Motor neuron (in vitro differentiated cells): ENCODE measurements at regions not wholly inside any gene's neighbourhood (a gene's known extent, or its start where the extent isn't known, plus 50 kb on each side); places are given as distances from the start of the nearest gene placed in this dataset.
"Not testable (repeated sequence)": the region's sequence is repeated elsewhere in the genome, so short reads cannot be mapped to it uniquely, and the experiment has no call there.

Experiments used
- ATAC-seq, 8 experiments: fragments of 200-7000 bp; cut with Tn5 transposase; replicated peaks in 6 of 8; 2 replicates each; pipeline ENCODE4 v1.8.0; 2021; ENCODE audit warnings: mild to moderate bottlenecking in 8 of 8, moderate library complexity in 8 of 8
- H3K27ac ChIP-seq, 2 donors: fragments of 250-450 bp; sonication (Bioruptor Pico); 2 replicates each; pipeline ENCODE4 v1.9.0; 2021; ENCODE audit warnings: antibody characterized with exemption in 2 of 2, mild to moderate bottlenecking in 2 of 2, moderate library complexity in 1 of 2
- H3K4me1 ChIP-seq, 2 donors: fragments of 250-450 bp; sonication (Bioruptor Pico); replicated peaks in 1 of 2; 2 replicates each; pipeline ENCODE4 v1.6.1; 2021; ENCODE audit warnings: antibody characterized with exemption in 2 of 2, mild to moderate bottlenecking in 2 of 2, moderate library complexity in 1 of 2
- H3K4me3 ChIP-seq, 5 donors: fragments of 250-450 bp; sonication (Bioruptor Pico); 2 replicates each; pipeline ENCODE4 v1.9.0; 2021; ENCODE audit warnings: antibody characterized with exemption in 5 of 5, mild to moderate bottlenecking in 5 of 5, moderate library complexity in 4 of 5
- WGBS, 10 experiments: fragments of 450-650 bp; shearing (Covaris generic); methylation state at CpG; one replicate each; pipeline ENCODE4 v1.0.0; 2022; 5-methylcytosine and 5-hydroxymethylcytosine counted together
- in situ Hi-C, 9 experiments: fragments of 400-800 bp; cut with MboI; loops; one replicate each; pipeline ENCODE4 v1.15.0; 2021; ENCODE audit warnings: low sequenced_read_pairs in 9 of 9, low pct_unique_long_range_greater_than_20kb in 2 of 9; ENCODE audit not compliant: unreplicated experiment in 9 of 9

DNA sequence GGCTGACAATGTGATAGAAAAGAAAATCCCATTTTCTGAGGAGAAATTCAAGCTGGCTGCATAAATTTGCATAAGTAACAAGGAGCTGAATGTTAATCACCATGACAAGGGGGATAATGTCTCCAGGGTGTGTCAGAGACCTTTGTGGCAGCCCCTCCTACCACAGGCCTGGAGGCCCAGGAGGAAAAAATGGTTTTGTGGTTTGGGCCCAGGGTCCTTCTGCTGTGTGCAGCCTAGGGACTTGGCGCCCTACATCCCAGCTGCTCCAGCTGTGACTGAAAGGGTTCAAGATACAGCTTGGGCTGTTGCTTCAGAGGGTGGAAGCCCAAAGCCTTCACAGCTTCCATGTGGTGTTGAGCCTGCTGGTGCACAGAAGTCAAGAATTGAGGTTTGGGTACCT, 261.8 kb downstream of the RFPL4B start:
- WGBS, 10 experiments, result 80 to 100% (median 83%) methylated on average over 1 of the region's 1 CpG; no CpG with 5 or more reads in 5 of the 10 experiments
- H3K4me3 ChIP-seq, H3K4me1 ChIP-seq, in situ Hi-C loops, H3K27ac ChIP-seq, ATAC-seq: not testable (repeated sequence)

- H3K4me3 ChIP-seq, result no peak overlapping the region
- H3K4me1 ChIP-seq, result peaks cover 0 to under 1% of the 10 kb centered on the region in 2 donors
- H3K27ac ChIP-seq, result no peak overlapping the region
- 20 to 93% (median 31%) methylated on average over 2 of the region's 2 CpGs; no CpG with 5 or more reads in 3 of the 10 experiments for WGBS, 10 experiments
- in situ Hi-C loops, result no loop called here
- peak in 2 of 8 experiments; percentile 64 to 74 for ATAC-seq
Observed at GRCh38 chr6:112613410-112613809, 266.3 kb downstream of the RFPL4B start.

DNA sequence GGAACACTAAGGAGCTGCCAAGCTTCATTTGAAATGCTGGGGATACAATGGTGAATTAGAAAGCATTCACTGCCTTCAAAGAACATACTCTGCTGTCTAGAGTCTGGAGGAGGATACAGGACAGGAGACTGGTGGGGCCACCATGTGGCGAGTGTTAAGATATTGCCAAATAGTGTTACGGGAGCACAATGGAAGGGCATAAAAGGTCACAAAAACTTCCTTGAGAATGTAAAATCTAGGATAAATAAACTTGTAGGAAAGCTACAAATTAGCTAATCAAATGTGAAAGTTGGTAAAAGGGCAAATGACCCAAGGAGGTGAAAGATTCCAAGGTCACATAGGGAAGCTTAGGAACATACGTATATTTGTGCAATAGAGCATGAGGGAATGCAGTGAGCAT, 271.7 kb downstream of the RFPL4B start:
- WGBS, 10 experiments, result 33 to 87% (median 64%) methylated on average over 1 to 3 of the region's 3 CpGs; no CpG with 5 or more reads in 2 of the 10 experiments
- H3K27ac ChIP-seq, result no peak overlapping the region
- peaks cover 6 to 12% of the 10 kb centered on the region in 2 donors for H3K4me1 ChIP-seq
- no peak overlapping the region for H3K4me3 ChIP-seq
- in situ Hi-C loops, result no loop called here
- ATAC-seq, result peak in 7 of 8 experiments; percentile 40 to 78 (median 58)

GRCh38 chr6:112620812-112621569, 273.9 kb downstream of the RFPL4B start:
- in situ Hi-C loops, result no loop called here
- peaks cover 6 to 12% of the 10 kb centered on the region in 2 donors for H3K4me1 ChIP-seq
- 0 to 100% (median 51%) methylated on average over 1 to 3 of the region's 3 CpGs for WGBS, 10 experiments
- no peak overlapping the region for H3K4me3 ChIP-seq
- H3K27ac ChIP-seq, result no peak overlapping the region
- ATAC-seq, result peak in 3 of 8 experiments; percentile 86 to 95 (median 91)

DNA sequence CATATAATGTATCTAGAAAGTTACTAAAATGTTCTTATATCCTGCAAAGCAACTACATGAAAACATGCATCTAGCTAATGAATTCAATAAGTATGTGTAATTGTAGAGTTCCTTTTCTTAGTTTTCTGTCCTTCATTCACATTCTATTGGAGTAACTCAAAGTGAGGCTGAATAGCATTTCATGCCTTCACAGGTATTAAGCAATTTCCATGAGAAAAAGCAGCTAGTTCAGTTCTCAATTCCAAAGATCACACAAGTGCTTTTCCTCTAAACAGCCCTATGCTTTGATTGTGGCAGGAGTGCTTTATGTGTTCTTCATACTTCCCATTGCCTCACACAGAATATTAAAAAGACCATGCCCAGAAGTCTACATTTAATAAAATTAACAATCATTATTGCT, 274.9 kb downstream of the RFPL4B start:
- Histone ChIP-seq H3K27ac (no peak overlapping the region), H3K4me1 (peaks cover 6 to 12% of the 10 kb centered on the region in 2 donors), H3K4me3 (no peak overlapping the region)
- in situ Hi-C loops, result no loop called here
- no peak for ATAC-seq

GRCh38 chr6:112626468-112627082, 279.4 kb downstream of the RFPL4B start:
- WGBS, 10 experiments, result 83 to 96% (median 93%) methylated on average over 1 to 3 of the region's 6 CpGs; no CpG with 5 or more reads in 3 of the 10 experiments
- Histone ChIP-seq H3K27ac (no peak overlapping the region), H3K4me3 (no peak overlapping the region), H3K4me1 (peaks cover 0 to 6% of the 10 kb centered on the region in 2 donors)
- ATAC-seq, result no peak
- in situ Hi-C loops, result no loop called here

GRCh38 chr6:112634376-112634775, 287.2 kb downstream of the RFPL4B start:
- no peak for ATAC-seq
- 43 to 100% (median 92%) methylated on average over 1 of the region's 1 CpG; no CpG with 5 or more reads in 1 of the 10 experiments for WGBS, 10 experiments
- Histone ChIP-seq H3K27ac (no peak overlapping the region), H3K4me3 (no peak overlapping the region), H3K4me1 (no peaks in the 10 kb centered on the region)
- in situ Hi-C loops, result no loop called here

GRCh38 chr6:112636650-112637262, 289.6 kb downstream of the RFPL4B start:
- peak in 1 of 8 experiments; percentile 54 for ATAC-seq
- no peak overlapping the region for H3K4me3 ChIP-seq
- in situ Hi-C loops, result no loop called here
- no peak overlapping the region for H3K27ac ChIP-seq
- 68 to 100% (median 92%) methylated on average over 1 to 3 of the region's 3 CpGs for WGBS, 10 experiments
- H3K4me1 ChIP-seq, result no peaks in the 10 kb centered on the region

DNA sequence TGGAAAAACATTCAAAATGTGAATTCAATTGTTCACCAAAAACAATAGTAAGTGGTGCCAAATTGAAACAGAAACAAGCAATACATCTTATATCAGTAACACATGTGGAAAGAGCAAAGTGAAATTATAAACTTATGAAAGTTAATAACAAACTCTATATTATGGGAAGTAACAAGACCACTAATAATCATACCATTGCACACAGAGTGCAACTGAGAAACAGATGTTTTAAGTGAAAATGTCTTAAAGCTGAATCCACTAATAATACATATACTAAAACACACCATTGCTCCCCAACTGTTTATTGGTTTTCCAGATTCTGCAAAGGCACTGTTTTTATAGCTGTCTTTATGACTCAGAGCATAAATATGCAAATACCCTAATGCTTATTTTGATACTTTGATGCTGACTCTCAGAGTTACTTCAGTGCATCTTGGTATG, 292.3 kb downstream of the RFPL4B start:
- Histone ChIP-seq H3K4me1 (no peaks in the 10 kb centered on the region), H3K4me3 (no peak overlapping the region), H3K27ac (no peak overlapping the region)
- in situ Hi-C loops, result no loop called here
- ATAC-seq, result peak in 3 of 8 experiments; percentile 44 to 78 (median 75)

DNA sequence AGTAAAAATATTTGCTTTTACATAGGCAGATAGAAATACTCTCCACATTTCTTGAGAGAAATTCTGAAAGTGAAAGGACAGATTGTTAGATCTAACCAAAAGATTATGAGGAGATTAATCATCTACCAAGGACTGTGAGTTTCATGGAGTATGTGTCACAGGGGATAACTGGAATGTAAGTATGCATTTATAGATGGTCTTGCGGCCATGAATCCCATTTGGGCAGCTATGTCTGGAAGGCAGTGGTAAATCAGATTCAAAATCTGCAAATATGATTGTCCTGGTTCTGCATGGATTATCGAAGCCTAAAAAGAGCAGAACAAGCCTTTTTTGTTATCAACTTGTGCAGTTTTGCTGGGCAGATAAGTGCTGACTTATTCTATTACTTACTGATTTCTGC, 293.8 kb downstream of the RFPL4B start:
- in situ Hi-C loops, result no loop called here
- H3K27ac ChIP-seq, result no peak overlapping the region
- H3K4me3 ChIP-seq, result no peak overlapping the region
- WGBS, 10 experiments, result 38 to 100% (median 87%) methylated on average over 1 to 2 of the region's 2 CpGs; no CpG with 5 or more reads in 2 of the 10 experiments
- no peaks in the 10 kb centered on the region for H3K4me1 ChIP-seq
- peak in 2 of 8 experiments; percentile 43 to 59 for ATAC-seq

DNA sequence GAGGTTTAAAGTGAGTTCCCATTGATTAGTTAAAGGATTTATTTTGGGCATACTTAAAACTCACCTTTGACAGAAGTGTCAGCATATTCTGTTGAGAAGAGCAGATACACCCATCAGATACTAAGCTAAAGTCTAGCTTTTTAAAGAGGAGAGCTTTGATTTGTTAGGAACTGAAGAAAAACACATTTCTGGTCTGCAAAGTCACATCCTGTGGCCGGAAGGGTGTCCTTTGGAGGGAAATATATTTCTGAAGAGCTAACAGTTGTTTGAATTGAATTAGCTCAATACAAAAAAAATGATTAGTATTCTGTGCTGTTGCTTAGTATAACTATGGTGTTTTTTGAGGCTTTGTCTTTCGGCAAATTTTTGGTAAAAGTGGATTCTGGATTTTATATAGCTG, 302.7 kb downstream of the RFPL4B start:
- no peak overlapping the region for H3K27ac ChIP-seq
- H3K4me1 ChIP-seq, result peaks cover 0 to 4% of the 10 kb centered on the region in 2 donors
- H3K4me3 ChIP-seq, result no peak overlapping the region
- 89 to 100% (median 100%) methylated on average over 1 to 2 of the region's 2 CpGs; no CpG with 5 or more reads in 1 of the 10 experiments for WGBS, 10 experiments
- in situ Hi-C loops, result no loop called here
- no peak for ATAC-seq

GRCh38 chr6:112651239-112651638, 304.1 kb downstream of the RFPL4B start:
- WGBS, 10 experiments, result 33 to 100% (median 86%) methylated on average over 1 to 4 of the region's 4 CpGs
- Histone ChIP-seq H3K4me3 (no peak overlapping the region), H3K27ac (no peak overlapping the region), H3K4me1 (peaks cover 0 to 7% of the 10 kb centered on the region in 2 donors)
- no peak for ATAC-seq
- in situ Hi-C loops, result no loop called here

- Histone ChIP-seq H3K27ac (no peak overlapping the region), H3K4me3 (no peak overlapping the region), H3K4me1 (peaks cover 0 to 2% of the 10 kb centered on the region in 2 donors)
- in situ Hi-C loops, result no loop called here
- ATAC-seq, result no peak
Observed at GRCh38 chr6:112659912-112660311, 312.8 kb downstream of the RFPL4B start.
